Fibroblast of lung (primary cell): ENCODE measurements at regions not wholly inside any gene's neighbourhood (a gene's known extent, or its start where the extent isn't known, plus 50 kb on each side); places are given as distances from the start of the nearest gene placed in this dataset.

Source experiments
- CTCF ChIP-seq, 2 donors: IDR thresholded peaks in 1 of 2; conservative IDR thresholded peaks in 1 of 2; 1 replicate in 1 of 2; 2 replicates in 1 of 2; pipeline ENCODE4 v1.5.1; 2011 to 2012; ENCODE audit warnings: low read length in 2 of 2, control low read depth in 1 of 2, inconsistent platforms in 1 of 2, low read depth in 1 of 2, mild to moderate bottlenecking in 1 of 2
- EZH2 ChIP-seq: IDR thresholded peaks from 2 replicates; pipeline ENCODE4 v1.5.1; 2012; ENCODE audit warnings: low read length, control low read depth, mild to moderate bottlenecking; ENCODE audit errors: missing control alignments

GRCh38 chr6:156660389-156660788, 116.8 kb upstream of the ARID1B start:
- TF ChIP-seq CTCF (conservative IDR thresholded peaks at IDR 0.05 in 1 of 2, IDR thresholded peaks at IDR 0.05 in 1 of 2; ENCODE audit: low read depth in 1 of 2, low read length in 2 of 2) (no peak), EZH2 (no peak)
